Gastroesophageal sphincter (tissue), 3 donors: ENCODE measurements at regions not wholly inside any gene's neighbourhood (a gene's known extent, or its start where the extent isn't known, plus 50 kb on each side); places are given as distances from the start of the nearest gene placed in this dataset.
A peak's percentile ranks its signal among the peaks of the same experiment; 100 is the strongest.

Source experiments
- CTCF ChIP-seq, 4 experiments: fragments of 200-600 bp in 2 of 4; fragments of 450-650 bp in 2 of 4; sonication (generic) in 1 of 4; IDR thresholded peaks; one replicate each; pipeline ENCODE4 v1.5.1; 2017 to 2019; ENCODE audit warnings: antibody characterized with exemption in 4 of 4, mild to moderate bottlenecking in 2 of 4, moderate library complexity in 2 of 4
- POLR2AphosphoS5 ChIP-seq: sonication (generic); formaldehyde crosslinking; IDR thresholded peaks from one replicate; pipeline ENCODE4 v1.6.1; 2017; ENCODE audit warnings: antibody characterized with exemption

DNA sequence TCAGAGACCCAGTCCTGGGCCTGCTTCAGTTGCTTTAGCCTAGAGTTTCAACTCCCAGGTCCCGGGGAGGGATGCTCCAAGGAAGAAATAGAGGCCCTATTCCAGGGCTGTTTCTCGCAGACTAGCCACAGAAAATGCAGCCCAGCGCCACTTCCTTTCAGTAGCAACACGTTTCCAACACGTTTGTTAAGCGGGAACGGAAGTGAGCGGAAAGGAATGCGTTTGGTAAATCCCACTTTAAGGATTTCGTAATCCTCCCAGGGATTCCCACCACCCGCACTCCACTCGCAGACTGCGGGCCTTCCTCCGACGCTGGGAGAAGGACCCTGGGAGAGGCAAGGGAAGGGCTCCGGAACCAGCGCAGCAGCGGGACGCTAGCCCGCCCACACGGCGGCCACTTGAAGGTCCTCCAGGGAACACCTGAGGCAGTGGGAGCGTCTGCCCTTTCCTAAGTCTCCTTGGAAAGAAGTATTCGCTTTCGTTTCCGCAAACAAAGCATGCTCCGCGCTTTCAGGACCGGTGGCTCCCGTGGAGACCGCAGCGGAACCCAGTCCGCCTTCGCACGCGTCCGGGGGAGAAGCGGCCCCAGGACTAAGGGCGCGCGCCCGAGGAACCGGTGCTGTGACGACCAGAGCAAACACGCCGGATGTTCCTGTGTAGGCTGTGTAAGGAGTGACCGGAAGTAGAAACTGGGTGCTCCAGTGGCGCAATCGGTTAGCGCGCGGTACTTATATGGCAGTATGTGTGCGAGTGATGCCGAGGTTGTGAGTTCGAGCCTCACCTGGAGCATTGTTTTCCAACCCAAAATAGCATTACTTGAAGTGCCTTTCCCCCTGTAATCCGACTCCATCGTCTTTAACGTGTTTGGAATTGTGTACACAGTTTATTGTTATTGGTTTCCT lies 227.6 kb upstream of the PRSS16 start:
- peak; percentile 77 for TF ChIP-seq POLR2AphosphoS5
- no peak for TF ChIP-seq CTCF (IDR thresholded peaks at IDR 0.05)
